RWPE1 (cell line): ENCODE measurements at regions not wholly inside any gene's neighbourhood (a gene's known extent, or its start where the extent isn't known, plus 50 kb on each side); places are given as distances from the start of the nearest gene placed in this dataset.

Experiments used
- CTCF ChIA-PET: fragments of 350-600 bp; sonication (Branson Sonifier 250); formaldehyde crosslinking; extraction: SDS; loops from one replicate; lab custom pipeline; 2021; lab: Yijun Ruan, JAX
- POLR2A ChIA-PET: fragments of 400-600 bp; formaldehyde crosslinking; extraction: SDS; loops from one replicate; lab custom pipeline; 2020; ENCODE audit warnings: antibody characterized with exemption; ENCODE audit not compliant: low non-redundant PET; lab: Yijun Ruan, JAX
- DNase-seq: peaks from one replicate; pipeline ENCODE4 v3.0.0; 2012; ENCODE audit warnings: low spot score
- H3K27ac ChIP-seq: fragments of 450-650 bp; 2 replicates; pipeline ENCODE4 v1.5.1; 2017
- TF ChIP-seq, protein P1 (sequence below): fragments of 450-650 bp; conservative IDR thresholded peaks from 2 replicates; pipeline ENCODE4 v1.5.1; 2017; ENCODE audit warnings: low read depth, mild to moderate bottlenecking

DNA sequence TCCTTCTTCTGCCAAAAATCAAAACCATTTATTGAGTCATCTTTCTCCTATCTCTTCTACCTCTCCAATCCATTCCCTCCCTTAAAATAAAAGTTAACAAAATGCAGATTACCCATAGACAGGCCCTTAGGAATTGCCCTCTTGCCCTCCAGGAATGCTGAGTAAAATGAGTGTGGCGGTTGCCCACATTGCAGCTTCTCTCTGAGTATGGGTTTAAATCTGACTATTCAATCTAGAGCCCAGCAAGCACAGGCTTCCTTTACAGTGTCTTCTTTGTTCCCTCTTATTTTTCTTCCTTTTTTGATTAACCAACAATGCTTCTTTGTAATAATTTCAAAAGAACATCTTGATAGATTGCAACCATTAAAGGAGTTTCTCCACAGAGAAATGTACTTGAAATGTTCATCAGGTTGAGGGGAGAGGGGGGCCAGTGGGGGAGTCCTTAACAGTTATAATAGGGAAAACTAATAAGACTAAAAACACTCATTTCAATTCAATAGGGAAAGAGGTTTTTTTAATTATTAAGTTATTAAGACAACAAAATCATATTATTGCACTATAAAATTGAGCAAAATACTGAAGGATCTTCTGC is 135.3 kb upstream of the LMCD1 start:
- CTCF ChIA-PET, result no interaction called here
- no peak overlapping the region for H3K27ac ChIP-seq
- TF ChIP-seq, protein P1, sequence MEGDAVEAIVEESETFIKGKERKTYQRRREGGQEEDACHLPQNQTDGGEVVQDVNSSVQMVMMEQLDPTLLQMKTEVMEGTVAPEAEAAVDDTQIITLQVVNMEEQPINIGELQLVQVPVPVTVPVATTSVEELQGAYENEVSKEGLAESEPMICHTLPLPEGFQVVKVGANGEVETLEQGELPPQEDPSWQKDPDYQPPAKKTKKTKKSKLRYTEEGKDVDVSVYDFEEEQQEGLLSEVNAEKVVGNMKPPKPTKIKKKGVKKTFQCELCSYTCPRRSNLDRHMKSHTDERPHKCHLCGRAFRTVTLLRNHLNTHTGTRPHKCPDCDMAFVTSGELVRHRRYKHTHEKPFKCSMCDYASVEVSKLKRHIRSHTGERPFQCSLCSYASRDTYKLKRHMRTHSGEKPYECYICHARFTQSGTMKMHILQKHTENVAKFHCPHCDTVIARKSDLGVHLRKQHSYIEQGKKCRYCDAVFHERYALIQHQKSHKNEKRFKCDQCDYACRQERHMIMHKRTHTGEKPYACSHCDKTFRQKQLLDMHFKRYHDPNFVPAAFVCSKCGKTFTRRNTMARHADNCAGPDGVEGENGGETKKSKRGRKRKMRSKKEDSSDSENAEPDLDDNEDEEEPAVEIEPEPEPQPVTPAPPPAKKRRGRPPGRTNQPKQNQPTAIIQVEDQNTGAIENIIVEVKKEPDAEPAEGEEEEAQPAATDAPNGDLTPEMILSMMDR, result no peak
- POLR2A ChIA-PET, result no interaction called here
- no peak for DNase-seq

DNA sequence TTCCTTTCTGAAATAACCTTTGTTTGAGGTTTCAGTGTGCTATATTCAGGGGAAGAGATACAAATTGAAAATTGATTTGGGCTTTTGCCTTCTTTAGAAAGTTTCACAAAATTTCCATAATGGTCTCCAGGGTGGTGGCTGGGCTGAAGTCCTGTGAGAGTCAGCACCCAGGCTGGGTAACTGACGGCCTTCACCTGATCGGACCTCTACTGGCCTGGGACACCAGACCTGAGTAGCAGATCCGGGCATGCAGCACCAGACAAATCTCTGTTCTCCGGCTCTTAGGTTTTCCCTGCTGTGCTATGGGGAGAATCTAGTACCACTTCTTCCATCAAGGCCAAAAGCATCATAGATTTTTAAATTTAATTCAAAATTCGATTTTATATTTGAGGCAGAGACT is 133.0 kb upstream of the LMCD1 start:
- DNase-seq, result no peak
- TF ChIP-seq, protein P1, result no peak
- POLR2A ChIA-PET, result no interaction called here
- no peak overlapping the region for H3K27ac ChIP-seq
- CTCF ChIA-PET, result no interaction called here

DNA sequence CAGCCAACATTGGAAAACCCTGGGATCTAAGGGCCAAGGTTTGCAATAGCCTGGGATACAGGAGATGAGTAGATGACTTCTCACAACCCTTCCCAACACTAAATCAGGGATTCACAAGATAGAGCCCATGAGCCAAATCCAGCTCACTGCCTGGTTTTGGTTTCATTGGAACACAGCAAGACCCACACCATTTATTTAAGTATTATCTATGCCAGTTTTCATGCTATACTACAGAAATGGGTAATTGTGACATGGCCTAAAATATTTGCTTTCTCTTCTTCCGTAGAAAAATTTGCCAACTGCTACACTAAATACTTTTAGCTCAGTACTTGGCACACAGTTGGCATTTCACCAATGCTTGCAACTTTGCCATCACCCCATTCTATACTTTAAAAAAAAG is 132.0 kb upstream of the LMCD1 start:
- ChIA-PET POLR2A (no interaction called here), CTCF (no interaction called here)
- TF ChIP-seq, protein P1, result no peak
- DNase-seq, result no peak
- no peak overlapping the region for H3K27ac ChIP-seq

DNA sequence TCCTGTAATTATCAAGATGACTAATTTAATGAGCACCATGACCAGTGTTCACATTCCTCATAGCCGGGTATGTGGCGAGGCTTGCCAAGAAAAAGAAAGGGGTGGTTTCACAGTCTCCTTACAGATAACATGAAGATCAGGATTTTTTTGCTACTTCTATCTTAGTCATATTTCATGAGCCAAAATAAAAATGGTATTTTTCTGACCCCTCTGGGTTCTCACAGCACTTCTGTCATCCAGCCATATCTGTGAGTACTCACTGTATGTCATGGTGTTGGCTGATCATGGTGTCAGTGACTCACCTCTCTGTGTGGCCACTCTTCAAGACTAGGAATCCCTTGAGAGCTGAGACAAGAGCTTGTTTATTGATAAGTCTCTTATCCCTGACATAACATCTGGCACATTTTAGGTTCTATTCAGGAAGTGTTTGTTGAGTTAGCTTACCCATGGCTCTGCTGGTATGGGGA is 130.5 kb upstream of the LMCD1 start:
- CTCF ChIA-PET, result no interaction called here
- POLR2A ChIA-PET, result no interaction called here
- DNase-seq, result no peak
- TF ChIP-seq, protein P1, result no peak
- no peak overlapping the region for H3K27ac ChIP-seq

DNA sequence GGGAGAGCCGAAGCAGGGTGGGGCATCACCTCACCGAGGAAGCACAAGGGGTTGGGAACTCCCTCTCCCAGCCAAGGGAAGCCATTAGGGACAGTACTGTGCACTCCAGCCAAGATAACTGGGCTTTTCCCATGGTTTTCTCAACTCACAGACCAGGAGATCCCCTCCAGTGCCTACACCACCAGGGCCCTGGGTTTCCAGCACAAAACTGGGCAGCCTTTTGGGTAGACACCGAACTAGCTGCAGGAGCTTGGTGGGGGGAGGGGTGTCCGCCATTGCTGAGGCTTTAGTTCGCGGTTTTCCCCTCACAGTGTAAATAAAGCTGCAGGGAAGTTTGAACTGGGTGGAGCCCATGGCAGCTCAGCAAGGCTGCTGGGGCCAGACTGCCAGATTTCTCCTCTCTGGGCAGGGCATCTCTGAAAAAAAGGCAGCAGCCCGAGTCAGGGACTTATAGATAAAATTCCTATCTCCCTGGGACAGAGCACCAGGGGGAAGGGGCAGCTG is 129.6 kb upstream of the LMCD1 start:
- POLR2A ChIA-PET, result no interaction called here
- TF ChIP-seq, protein P1, result no peak
- H3K27ac ChIP-seq, result no peak overlapping the region
- DNase-seq, result no peak
- CTCF ChIA-PET, result no interaction called here

DNA sequence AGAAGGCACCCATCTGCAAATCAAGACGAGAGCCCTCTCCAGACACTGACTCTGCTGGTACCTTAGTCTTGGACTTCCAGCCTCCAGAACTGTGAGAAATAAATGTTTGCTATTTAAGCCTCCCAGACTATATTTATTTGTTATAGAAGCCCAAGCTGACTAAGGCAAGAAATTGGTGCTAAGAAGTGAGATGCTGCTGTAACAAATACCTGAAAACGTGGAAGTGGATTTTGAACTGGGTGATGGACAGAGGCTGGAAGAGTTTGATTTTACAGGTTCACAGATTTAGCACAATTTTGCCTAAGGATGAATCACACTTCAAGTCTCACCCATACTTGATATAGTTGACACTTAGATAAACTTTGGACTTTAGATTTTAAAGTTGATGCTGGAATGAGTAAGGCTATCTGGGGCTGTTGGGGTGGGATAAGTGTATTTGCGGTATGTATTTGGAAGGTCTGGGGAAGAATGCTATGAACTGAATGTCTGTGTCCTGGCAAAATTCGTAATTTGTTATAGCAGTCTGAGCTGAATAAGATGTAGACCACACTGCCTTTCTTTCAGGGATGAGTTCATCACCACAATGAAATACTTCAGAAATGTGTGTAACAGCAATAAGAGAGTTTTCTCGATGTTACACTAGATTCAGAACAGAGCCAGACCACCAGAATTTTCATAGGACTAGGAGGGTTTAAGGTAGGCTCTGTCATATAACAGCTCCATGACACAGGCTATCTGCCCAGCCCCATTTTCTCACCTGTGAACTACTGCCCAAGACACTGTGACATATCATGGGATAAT is 120.5 kb upstream of the LMCD1 start:
- CTCF ChIA-PET, result no interaction called here
- no peak overlapping the region for H3K27ac ChIP-seq
- DNase-seq, result no peak
- POLR2A ChIA-PET, result no interaction called here
- TF ChIP-seq, protein P1, result no peak
